DND-41 (cell line): ENCODE measurements at regions not wholly inside any gene's neighbourhood (a gene's known extent, or its start where the extent isn't known, plus 50 kb on each side); places are given as distances from the start of the nearest gene placed in this dataset.

Experiments
- EZH2 ChIP-seq: IDR thresholded peaks from 3 replicates; pipeline ENCODE4 v1.6.1; 2012; ENCODE audit warnings: borderline replicate concordance, low read depth, mild to moderate bottlenecking, moderate library complexity, low read length, inconsistent platforms; ENCODE audit not compliant: severe bottlenecking
- TF ChIP-seq, protein P1 (sequence below): IDR thresholded peaks from 2 replicates; pipeline ENCODE4 v1.5.1; 2012; ENCODE audit warnings: borderline replicate concordance, low read length, moderate library complexity, mild to moderate bottlenecking; ENCODE audit not compliant: poor library complexity, severe bottlenecking; ENCODE audit errors: extremely low read depth

DNA sequence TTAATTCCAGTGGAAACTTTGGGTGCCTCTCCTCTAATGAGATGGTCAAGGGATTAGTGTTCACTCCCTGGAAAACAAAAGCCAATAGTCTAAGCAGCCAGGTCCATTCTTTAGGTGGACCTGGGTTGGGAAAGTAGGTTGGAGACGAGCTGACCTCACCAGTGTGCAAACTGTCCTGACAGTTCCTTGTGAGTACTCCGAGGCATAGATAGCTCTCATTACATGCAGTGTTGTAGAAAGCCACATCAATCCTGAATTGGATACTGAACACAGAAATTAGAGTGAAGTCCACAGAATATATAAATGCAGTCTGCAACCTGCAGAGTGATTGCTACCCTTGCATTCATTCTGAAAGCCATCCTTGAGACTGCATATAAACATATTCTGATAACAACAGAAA, 675.1 kb upstream of the CXADR start:
- TF ChIP-seq, protein P1, sequence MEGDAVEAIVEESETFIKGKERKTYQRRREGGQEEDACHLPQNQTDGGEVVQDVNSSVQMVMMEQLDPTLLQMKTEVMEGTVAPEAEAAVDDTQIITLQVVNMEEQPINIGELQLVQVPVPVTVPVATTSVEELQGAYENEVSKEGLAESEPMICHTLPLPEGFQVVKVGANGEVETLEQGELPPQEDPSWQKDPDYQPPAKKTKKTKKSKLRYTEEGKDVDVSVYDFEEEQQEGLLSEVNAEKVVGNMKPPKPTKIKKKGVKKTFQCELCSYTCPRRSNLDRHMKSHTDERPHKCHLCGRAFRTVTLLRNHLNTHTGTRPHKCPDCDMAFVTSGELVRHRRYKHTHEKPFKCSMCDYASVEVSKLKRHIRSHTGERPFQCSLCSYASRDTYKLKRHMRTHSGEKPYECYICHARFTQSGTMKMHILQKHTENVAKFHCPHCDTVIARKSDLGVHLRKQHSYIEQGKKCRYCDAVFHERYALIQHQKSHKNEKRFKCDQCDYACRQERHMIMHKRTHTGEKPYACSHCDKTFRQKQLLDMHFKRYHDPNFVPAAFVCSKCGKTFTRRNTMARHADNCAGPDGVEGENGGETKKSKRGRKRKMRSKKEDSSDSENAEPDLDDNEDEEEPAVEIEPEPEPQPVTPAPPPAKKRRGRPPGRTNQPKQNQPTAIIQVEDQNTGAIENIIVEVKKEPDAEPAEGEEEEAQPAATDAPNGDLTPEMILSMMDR: no peak
- TF ChIP-seq EZH2: no peak
